ENCODE measurements at regions not wholly inside any gene's neighbourhood (a gene's known extent, or its start where the extent isn't known, plus 50 kb on each side); places are given as distances from the start of the nearest gene placed in this dataset.
A peak's percentile ranks its signal among the peaks of the same experiment; 100 is the strongest.

DNA sequence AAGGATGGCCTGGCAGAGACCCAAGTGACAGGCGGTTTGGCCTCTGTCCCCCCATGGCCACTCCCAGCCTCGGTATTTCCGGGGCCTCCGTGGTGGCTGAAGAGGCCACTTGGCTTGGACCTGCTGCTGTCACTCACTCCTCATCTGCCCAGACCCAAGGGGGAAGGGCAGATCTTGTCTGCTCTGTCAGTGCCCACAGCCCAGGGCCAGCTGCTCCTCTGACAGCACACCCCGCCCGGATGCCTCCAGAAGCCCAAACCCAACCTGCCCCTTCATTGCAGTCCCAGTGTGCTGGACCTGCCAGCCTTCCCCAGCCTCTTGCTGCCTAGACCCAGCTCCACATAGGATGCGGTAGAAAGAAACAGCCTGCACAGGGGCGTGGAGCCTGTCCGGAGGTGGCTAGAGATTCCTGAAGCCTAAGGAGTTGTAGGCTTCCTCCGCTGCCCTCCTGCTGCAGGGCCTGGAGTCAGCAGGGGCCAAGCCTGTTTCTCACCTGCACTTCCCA, 52.0 kb downstream of the MAGEF1 start:
- H3K4me1 Mint-ChIP-seq (ENCODE audit: low read depth, unreplicated experiment), result peaks cover 33% of the 10 kb centered on the region
- H3K27ac Mint-ChIP-seq (ENCODE audit: unreplicated experiment), result no peak overlapping the region
- no peaks in the 10 kb centered on the region for H3K36me3 Mint-ChIP-seq (ENCODE audit: low read depth, unreplicated experiment)
- TF ChIP-seq, protein P1, sequence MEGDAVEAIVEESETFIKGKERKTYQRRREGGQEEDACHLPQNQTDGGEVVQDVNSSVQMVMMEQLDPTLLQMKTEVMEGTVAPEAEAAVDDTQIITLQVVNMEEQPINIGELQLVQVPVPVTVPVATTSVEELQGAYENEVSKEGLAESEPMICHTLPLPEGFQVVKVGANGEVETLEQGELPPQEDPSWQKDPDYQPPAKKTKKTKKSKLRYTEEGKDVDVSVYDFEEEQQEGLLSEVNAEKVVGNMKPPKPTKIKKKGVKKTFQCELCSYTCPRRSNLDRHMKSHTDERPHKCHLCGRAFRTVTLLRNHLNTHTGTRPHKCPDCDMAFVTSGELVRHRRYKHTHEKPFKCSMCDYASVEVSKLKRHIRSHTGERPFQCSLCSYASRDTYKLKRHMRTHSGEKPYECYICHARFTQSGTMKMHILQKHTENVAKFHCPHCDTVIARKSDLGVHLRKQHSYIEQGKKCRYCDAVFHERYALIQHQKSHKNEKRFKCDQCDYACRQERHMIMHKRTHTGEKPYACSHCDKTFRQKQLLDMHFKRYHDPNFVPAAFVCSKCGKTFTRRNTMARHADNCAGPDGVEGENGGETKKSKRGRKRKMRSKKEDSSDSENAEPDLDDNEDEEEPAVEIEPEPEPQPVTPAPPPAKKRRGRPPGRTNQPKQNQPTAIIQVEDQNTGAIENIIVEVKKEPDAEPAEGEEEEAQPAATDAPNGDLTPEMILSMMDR (IDR thresholded peaks at IDR 0.05; ENCODE audit: insufficient read depth, low read depth, low read length), result no peak
- no peak for TF ChIP-seq EZH2 (IDR thresholded peaks at IDR 0.05; ENCODE audit: insufficient read depth, low read length)
- Histone ChIP-seq H3K79me2 (ENCODE audit: insufficient read depth, low read length) (no peaks in the 10 kb centered on the region), H3K4me2 (ENCODE audit: low read length) (no peak overlapping the region), H3K9ac (ENCODE audit: low read length) (no peak overlapping the region), H2AFZ (ENCODE audit: low read depth, low read length) (no peak overlapping the region), H3K27ac (ENCODE audit: low read depth, low read length) (no peak overlapping the region), H3K4me1 (ENCODE audit: insufficient read depth, low read length) (peaks cover 18% of the 10 kb centered on the region), H3K36me3 (ENCODE audit: insufficient read depth, low read length) (no peaks in the 10 kb centered on the region), H4K20me1 (ENCODE audit: insufficient read depth, low read length) (no peaks in the 10 kb centered on the region), H3K9me3 (ENCODE audit: insufficient read depth, low read depth, low read length) (no peaks in the 10 kb centered on the region), H3K4me3 (ENCODE audit: insufficient read depth, low read depth, low read length) (no peak overlapping the region), H3K27me3 (ENCODE audit: insufficient read depth, low read length) (peaks cover 2% of the 10 kb centered on the region)
- FAIRE-seq, result no peak
- DNase-seq (ENCODE audit: low read depth), result peak; percentile 18
- H3K27me3 Mint-ChIP-seq (ENCODE audit: low read depth, unreplicated experiment), result peaks cover 2% of the 10 kb centered on the region
- peaks cover 1% of the 10 kb centered on the region for H3K9me3 Mint-ChIP-seq (ENCODE audit: unreplicated experiment)
- no peak overlapping the region for H3K4me3 Mint-ChIP-seq (ENCODE audit: unreplicated experiment)

DNA sequence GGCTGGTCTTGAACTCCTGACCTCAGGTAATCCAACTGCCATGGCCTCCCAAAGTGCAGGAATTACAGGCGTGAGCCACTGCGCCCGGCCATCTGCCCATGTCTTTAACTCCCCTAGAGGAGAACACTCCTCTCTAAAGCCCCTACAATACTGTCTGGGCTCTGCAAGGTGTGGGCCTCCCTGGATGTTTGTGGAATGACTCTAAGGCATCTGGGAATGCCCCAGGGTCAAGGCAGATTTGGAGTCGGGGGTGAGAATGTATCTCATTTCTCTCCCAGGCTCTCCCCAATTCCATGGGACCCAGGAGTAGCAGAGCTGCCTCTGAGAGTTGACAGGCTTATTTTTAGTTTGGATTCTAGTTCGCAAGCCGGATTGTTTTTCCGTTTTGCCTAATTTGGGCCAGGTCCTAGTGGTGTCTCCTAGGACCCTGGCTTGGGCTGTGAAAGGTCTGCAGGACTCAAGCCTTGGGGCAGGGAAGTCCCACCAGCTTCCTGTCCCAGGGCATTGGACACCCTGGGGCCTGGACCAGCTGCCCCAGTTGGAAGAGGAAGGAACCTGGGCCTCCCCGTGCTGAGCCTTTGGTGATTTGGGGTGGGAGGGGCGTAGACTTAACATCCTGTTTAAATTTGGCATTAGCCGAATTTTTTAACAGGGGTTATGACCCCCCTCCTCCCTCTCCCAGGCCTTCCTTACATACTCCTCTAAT, 53.5 kb downstream of the MAGEF1 start:
- no peaks in the 10 kb centered on the region for H3K36me3 ChIP-seq (ENCODE audit: insufficient read depth, low read length)
- no peak overlapping the region for H3K4me2 ChIP-seq (ENCODE audit: low read length)
- Mint-ChIP-seq H3K36me3 (ENCODE audit: low read depth, unreplicated experiment) (no peaks in the 10 kb centered on the region), H3K27me3 (ENCODE audit: low read depth, unreplicated experiment) (peaks cover 2% of the 10 kb centered on the region), H3K27ac (ENCODE audit: unreplicated experiment) (peak overlapping the region; percentile 91), H3K4me1 (ENCODE audit: low read depth, unreplicated experiment) (peaks cover 33% of the 10 kb centered on the region), H3K4me3 (ENCODE audit: unreplicated experiment) (peak overlapping the region; percentile 14), H3K9me3 (ENCODE audit: unreplicated experiment) (peaks cover 1% of the 10 kb centered on the region)
- TF ChIP-seq EZH2 (IDR thresholded peaks at IDR 0.05; ENCODE audit: insufficient read depth, low read length), result no peak
- TF ChIP-seq, protein P1 (IDR thresholded peaks at IDR 0.05; ENCODE audit: insufficient read depth, low read depth, low read length), result no peak
- DNase-seq (ENCODE audit: low read depth) (no peak), FAIRE-seq (no peak)
- H4K20me1 ChIP-seq (ENCODE audit: insufficient read depth, low read length), result no peaks in the 10 kb centered on the region
- no peaks in the 10 kb centered on the region for H3K9me3 ChIP-seq (ENCODE audit: insufficient read depth, low read depth, low read length)
- H3K27ac ChIP-seq (ENCODE audit: low read depth, low read length), result no peak overlapping the region
- H3K27me3 ChIP-seq (ENCODE audit: insufficient read depth, low read length), result peaks cover under 1% of the 10 kb centered on the region
- H2AFZ ChIP-seq (ENCODE audit: low read depth, low read length), result no peak overlapping the region
- no peak overlapping the region for H3K4me3 ChIP-seq (ENCODE audit: insufficient read depth, low read depth, low read length)
- H3K4me1 ChIP-seq (ENCODE audit: insufficient read depth, low read length), result peaks cover 18% of the 10 kb centered on the region
- H3K79me2 ChIP-seq (ENCODE audit: insufficient read depth, low read length), result no peaks in the 10 kb centered on the region
- no peak overlapping the region for H3K9ac ChIP-seq (ENCODE audit: low read length)
